ENCODE measurements at regions not wholly inside any gene's neighbourhood (a gene's known extent, or its start where the extent isn't known, plus 50 kb on each side); places are given as distances from the start of the nearest gene placed in this dataset.

- Histone ChIP-seq H3K4me3 (no peak overlapping the region), H3K27ac (no peak overlapping the region), H3K9me3 (no peaks in the 10 kb centered on the region), H3K36me3 (no peaks in the 10 kb centered on the region), H3K27me3 (no peaks in the 10 kb centered on the region), H3K9ac (ENCODE audit: low read depth in 2 of 2, low read length in 2 of 2) (no peak overlapping the region), H3K4me1 (no peaks in the 10 kb centered on the region)
- DNase-seq = no peak
- no peak for TF ChIP-seq CTCF (IDR thresholded peaks at IDR 0.05)
- intact Hi-C loops (cut with DNase I) = no loop called here
Measured at GRCh38 chrX:9172464-9172850, 138.5 kb upstream of the FAM9B start.

GRCh38 chrX:9180623-9181022 lies 146.7 kb upstream of the FAM9B start:
- no peak for DNase-seq
- no peak for TF ChIP-seq CTCF (IDR thresholded peaks at IDR 0.05)
- no peak overlapping the region for H3K27ac ChIP-seq
- no peaks in the 10 kb centered on the region for H3K9me3 ChIP-seq
- H3K4me3 ChIP-seq = no peak overlapping the region
- no peaks in the 10 kb centered on the region for H3K36me3 ChIP-seq
- H3K27me3 ChIP-seq = no peaks in the 10 kb centered on the region
- intact Hi-C loops (cut with DNase I) = no loop called here
- H3K4me1 ChIP-seq = no peaks in the 10 kb centered on the region
- H3K9ac ChIP-seq (ENCODE audit: low read depth in 2 of 2, low read length in 2 of 2) = no peak overlapping the region

- no peak for TF ChIP-seq CTCF (IDR thresholded peaks at IDR 0.05)
- DNase-seq = no peak
- Histone ChIP-seq H3K9ac (ENCODE audit: low read depth in 2 of 2, low read length in 2 of 2) (no peak overlapping the region), H3K9me3 (no peaks in the 10 kb centered on the region), H3K36me3 (no peaks in the 10 kb centered on the region), H3K27ac (no peak overlapping the region), H3K4me3 (no peak overlapping the region), H3K4me1 (no peaks in the 10 kb centered on the region), H3K27me3 (no peaks in the 10 kb centered on the region)
- intact Hi-C loops (cut with DNase I) = no loop called here
Measured at GRCh38 chrX:9182041-9182440, 148.1 kb upstream of the FAM9B start.

GRCh38 chrX:9183481-9183880 lies 149.6 kb upstream of the FAM9B start:
- Histone ChIP-seq H3K9me3 (no peaks in the 10 kb centered on the region), H3K4me3 (no peak overlapping the region), H3K27ac (no peak overlapping the region), H3K9ac (ENCODE audit: low read depth in 2 of 2, low read length in 2 of 2) (no peak overlapping the region), H3K36me3 (no peaks in the 10 kb centered on the region), H3K27me3 (no peaks in the 10 kb centered on the region), H3K4me1 (no peaks in the 10 kb centered on the region)
- TF ChIP-seq CTCF (IDR thresholded peaks at IDR 0.05) = no peak
- DNase-seq = no peak
- intact Hi-C loops (cut with DNase I) = no loop called here

GRCh38 chrX:9184211-9184610 lies 150.3 kb upstream of the FAM9B start:
- no peak overlapping the region for H3K27ac ChIP-seq
- H3K4me3 ChIP-seq = no peak overlapping the region
- no peaks in the 10 kb centered on the region for H3K27me3 ChIP-seq
- intact Hi-C loops (cut with DNase I) = no loop called here
- no peak for TF ChIP-seq CTCF (IDR thresholded peaks at IDR 0.05)
- DNase-seq = no peak
- H3K9me3 ChIP-seq = no peaks in the 10 kb centered on the region
- no peaks in the 10 kb centered on the region for H3K36me3 ChIP-seq
- no peaks in the 10 kb centered on the region for H3K4me1 ChIP-seq
- no peak overlapping the region for H3K9ac ChIP-seq (ENCODE audit: low read depth in 2 of 2, low read length in 2 of 2)

- Histone ChIP-seq H3K9ac (ENCODE audit: low read depth in 2 of 2, low read length in 2 of 2) (no peak overlapping the region), H3K4me3 (no peak overlapping the region), H3K27me3 (peaks cover 3% of the 10 kb centered on the region), H3K36me3 (no peaks in the 10 kb centered on the region), H3K4me1 (no peaks in the 10 kb centered on the region), H3K27ac (no peak overlapping the region), H3K9me3 (no peaks in the 10 kb centered on the region)
- intact Hi-C loops (cut with DNase I) = no loop called here
- DNase-seq = no peak
- no peak for TF ChIP-seq CTCF (IDR thresholded peaks at IDR 0.05)
Measured at GRCh38 chrX:9188117-9188516, 154.2 kb upstream of the FAM9B start.
